RWPE1 (cell line): ENCODE measurements at regions not wholly inside any gene's neighbourhood (a gene's known extent, or its start where the extent isn't known, plus 50 kb on each side); places are given as distances from the start of the nearest gene placed in this dataset.
"Not testable (repeated sequence)": the region's sequence is repeated elsewhere in the genome, so short reads cannot be mapped to it uniquely, and the experiment has no call there.

Source experiments
- CTCF ChIA-PET: fragments of 350-600 bp; sonication (Branson Sonifier 250); formaldehyde crosslinking; extraction: SDS; loops from one replicate; lab custom pipeline; 2021; lab: Yijun Ruan, JAX
- POLR2A ChIA-PET: fragments of 400-600 bp; formaldehyde crosslinking; extraction: SDS; loops from one replicate; lab custom pipeline; 2020; ENCODE audit warnings: antibody characterized with exemption; ENCODE audit not compliant: low non-redundant PET; lab: Yijun Ruan, JAX
- DNase-seq: peaks from one replicate; pipeline ENCODE4 v3.0.0; 2012; ENCODE audit warnings: low spot score
- H3K27ac ChIP-seq: fragments of 450-650 bp; 2 replicates; pipeline ENCODE4 v1.5.1; 2017
- CTCF ChIP-seq: fragments of 450-650 bp; conservative IDR thresholded peaks from 2 replicates; pipeline ENCODE4 v1.5.1; 2017; ENCODE audit warnings: low read depth, mild to moderate bottlenecking

GRCh38 chr12:131628023-131628740 lies 82.7 kb upstream of the SFSWAP start:
- no peak for DNase-seq
- CTCF ChIA-PET = no interaction called here
- peak overlapping the region; percentile 57; the same call in 1 of the 2 replicates for H3K27ac ChIP-seq
- POLR2A ChIA-PET = no interaction called here
- no peak for TF ChIP-seq CTCF

- no peak for DNase-seq
- ChIA-PET POLR2A (no interaction called here), CTCF (no interaction called here)
- no peak for TF ChIP-seq CTCF
- H3K27ac ChIP-seq = peak overlapping the region; percentile 57; the same call in 1 of the 2 replicates
These were observed 82.0 kb upstream of the SFSWAP start for GRCh38 chr12:131628766-131629448.

- H3K27ac ChIP-seq = no peak overlapping the region
- no peak for TF ChIP-seq CTCF
- DNase-seq = no peak
- POLR2A ChIA-PET = no interaction called here
- CTCF ChIA-PET = no interaction called here
These were observed 79.7 kb upstream of the SFSWAP start for GRCh38 chr12:131631230-131631629.

GRCh38 chr12:131631889-131632651 lies 78.8 kb upstream of the SFSWAP start:
- DNase-seq, POLR2A ChIA-PET, CTCF ChIA-PET, H3K27ac ChIP-seq: not testable (repeated sequence)

- CTCF ChIA-PET, POLR2A ChIA-PET, DNase-seq, H3K27ac ChIP-seq: not testable (repeated sequence)
These were observed 78.3 kb upstream of the SFSWAP start for GRCh38 chr12:131632652-131633023.

- DNase-seq, CTCF ChIA-PET, POLR2A ChIA-PET, H3K27ac ChIP-seq: not testable (repeated sequence)
These were observed 77.3 kb upstream of the SFSWAP start for GRCh38 chr12:131633610-131634009.

GRCh38 chr12:131634037-131634436 lies 76.9 kb upstream of the SFSWAP start:
- no peak for DNase-seq
- TF ChIP-seq CTCF = no peak
- H3K27ac ChIP-seq = no peak overlapping the region
- CTCF ChIA-PET = no interaction called here
- POLR2A ChIA-PET = no interaction called here

GRCh38 chr12:131635012-131635411 lies 75.9 kb upstream of the SFSWAP start:
- DNase-seq, H3K27ac ChIP-seq, POLR2A ChIA-PET: not testable (repeated sequence)
- CTCF ChIA-PET = interaction anchor here (0.6 kb wide), 1 partner anchor 594 kb away, joined by 5 read pairs; no protein-coding TSS in a partner anchor
